Neural cell (in vitro differentiated cells): ENCODE measurements at regions not wholly inside any gene's neighbourhood (a gene's known extent, or its start where the extent isn't known, plus 50 kb on each side); places are given as distances from the start of the nearest gene placed in this dataset.

ENCODE experiments used
- EP300 ChIP-seq: fragments of 450-650 bp; conservative IDR thresholded peaks from 2 replicates; pipeline ENCODE4 v1.6.1; 2014; ENCODE audit warnings: antibody characterized with exemption, mild to moderate bottlenecking, moderate library complexity; ENCODE audit not compliant: poor library complexity, severe bottlenecking
- EZH2 ChIP-seq: fragments of 200-600, 300-800 bp; shearing (Covaris generic), sonication (generic); IDR thresholded peaks from 2 replicates; pipeline ENCODE4 v1.6.1; 2014; ENCODE audit warnings: antibody characterized with exemption, low read length, borderline replicate concordance, mild to moderate bottlenecking; ENCODE audit not compliant: insufficient read depth, poor library complexity, severe bottlenecking
- MXI1 ChIP-seq: fragments of 450-650 bp; conservative IDR thresholded peaks from 2 replicates; pipeline ENCODE4 v1.6.1; 2014; ENCODE audit warnings: antibody characterized with exemption, mild to moderate bottlenecking; ENCODE audit not compliant: poor library complexity, severe bottlenecking
- POLR2AphosphoS5 ChIP-seq: IDR thresholded peaks from 2 replicates; pipeline ENCODE4 v1.6.1; 2012
- RAD21 ChIP-seq: fragments of 450-650 bp; conservative IDR thresholded peaks from 2 replicates; pipeline ENCODE4 v1.6.1; 2014; ENCODE audit warnings: antibody characterized with exemption, mild to moderate bottlenecking, moderate library complexity
- REST ChIP-seq: IDR thresholded peaks from 2 replicates; pipeline ENCODE4 v1.6.1; 2012; ENCODE audit warnings: borderline replicate concordance
- SMC3 ChIP-seq: fragments of 450-650 bp; conservative IDR thresholded peaks from 2 replicates; pipeline ENCODE4 v1.6.1; 2014; ENCODE audit warnings: antibody characterized with exemption, mild to moderate bottlenecking, moderate library complexity; ENCODE audit not compliant: poor library complexity
- TAF1 ChIP-seq: IDR thresholded peaks from 2 replicates; pipeline ENCODE4 v1.6.1; 2012; ENCODE audit warnings: low read depth
- TF ChIP-seq, protein P1 (sequence below): fragments of 450-650 bp; IDR thresholded peaks from 2 replicates; pipeline ENCODE4 v1.5.1; 2014; ENCODE audit warnings: antibody characterized with exemption, mild to moderate bottlenecking, moderate library complexity; ENCODE audit not compliant: poor library complexity, severe bottlenecking

DNA sequence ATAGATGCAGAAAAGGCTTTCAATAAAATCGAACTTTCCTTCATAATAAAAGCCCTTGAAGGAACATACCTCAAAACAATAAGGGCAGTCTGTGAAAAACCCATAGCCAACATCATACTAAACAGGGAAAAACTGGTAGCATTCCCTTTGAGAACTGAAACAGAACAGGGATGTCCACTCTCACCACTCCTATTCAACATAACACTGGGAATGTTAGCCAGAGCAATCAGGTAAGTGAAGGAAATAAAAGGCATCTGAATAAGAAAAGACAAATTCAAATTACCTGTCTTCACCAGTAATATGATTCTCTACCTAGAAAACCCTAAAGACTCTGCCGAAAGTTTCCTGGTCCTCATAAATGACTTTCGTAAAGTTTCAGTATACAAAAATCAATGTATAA is 861.0 kb upstream of the VRK2 start:
- TF ChIP-seq, protein P1, sequence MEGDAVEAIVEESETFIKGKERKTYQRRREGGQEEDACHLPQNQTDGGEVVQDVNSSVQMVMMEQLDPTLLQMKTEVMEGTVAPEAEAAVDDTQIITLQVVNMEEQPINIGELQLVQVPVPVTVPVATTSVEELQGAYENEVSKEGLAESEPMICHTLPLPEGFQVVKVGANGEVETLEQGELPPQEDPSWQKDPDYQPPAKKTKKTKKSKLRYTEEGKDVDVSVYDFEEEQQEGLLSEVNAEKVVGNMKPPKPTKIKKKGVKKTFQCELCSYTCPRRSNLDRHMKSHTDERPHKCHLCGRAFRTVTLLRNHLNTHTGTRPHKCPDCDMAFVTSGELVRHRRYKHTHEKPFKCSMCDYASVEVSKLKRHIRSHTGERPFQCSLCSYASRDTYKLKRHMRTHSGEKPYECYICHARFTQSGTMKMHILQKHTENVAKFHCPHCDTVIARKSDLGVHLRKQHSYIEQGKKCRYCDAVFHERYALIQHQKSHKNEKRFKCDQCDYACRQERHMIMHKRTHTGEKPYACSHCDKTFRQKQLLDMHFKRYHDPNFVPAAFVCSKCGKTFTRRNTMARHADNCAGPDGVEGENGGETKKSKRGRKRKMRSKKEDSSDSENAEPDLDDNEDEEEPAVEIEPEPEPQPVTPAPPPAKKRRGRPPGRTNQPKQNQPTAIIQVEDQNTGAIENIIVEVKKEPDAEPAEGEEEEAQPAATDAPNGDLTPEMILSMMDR, result no peak
- TF ChIP-seq POLR2AphosphoS5 (no peak), EP300 (no peak), REST (no peak), RAD21 (no peak), SMC3 (no peak), EZH2 (no peak), MXI1 (no peak), TAF1 (no peak)
